ENCODE measurements at regions not wholly inside any gene's neighbourhood (a gene's known extent, or its start where the extent isn't known, plus 50 kb on each side); places are given as distances from the start of the nearest gene placed in this dataset.
A peak's percentile ranks its signal among the peaks of the same experiment; 100 is the strongest.

DNA sequence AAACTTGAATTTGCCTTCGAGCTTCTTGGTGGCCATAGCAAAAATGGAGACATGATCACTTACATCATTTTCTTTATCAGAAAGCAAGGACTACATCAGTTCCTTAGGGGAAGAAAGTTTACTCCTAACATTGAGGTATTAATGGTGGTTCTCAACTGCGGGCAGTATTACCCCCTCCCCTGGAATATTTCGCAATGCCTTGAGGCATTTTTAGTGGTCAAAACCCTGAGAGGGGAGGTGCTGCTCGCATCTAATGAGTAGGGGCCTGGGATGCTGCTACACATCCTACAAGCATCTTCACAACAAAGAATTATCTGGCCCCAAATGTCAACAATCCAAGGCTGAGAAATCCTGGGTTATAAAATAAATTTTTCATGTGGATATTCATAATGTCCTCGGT, 222.2 kb upstream of the TSHZ2 start:
- dilution Hi-C loops (cut with HindIII; ENCODE audit: low sequenced_read_pairs, unreplicated experiment): no loop called here
- Histone ChIP-seq H3K27ac (ENCODE audit: insufficient read depth, low read length) (no peak overlapping the region), H3K9me1 (ENCODE audit: insufficient read depth, low read length) (no peaks in the 10 kb centered on the region), H3K9me3 (ENCODE audit: control insufficient read depth, insufficient read depth, low read length) (no peaks in the 10 kb centered on the region), H3K23ac (ENCODE audit: low read depth, low read length) (no peak overlapping the region), H4K91ac (ENCODE audit: insufficient read depth, low read depth, low read length) (no peak overlapping the region), H2BK15ac (ENCODE audit: low read depth, low read length) (no peak overlapping the region), H4K5ac (ENCODE audit: low read depth, low read length) (no peak overlapping the region), H3K4me2 (ENCODE audit: low read depth, low read length) (no peak overlapping the region), H3K36me3 (ENCODE audit: control insufficient read depth, insufficient read depth, low read length) (no peaks in the 10 kb centered on the region), H3K79me1 (ENCODE audit: low read depth in 1 of 2, low read length in 2 of 2) (no peaks in the 10 kb centered on the region), H2BK20ac (ENCODE audit: low read depth, low read length) (no peak overlapping the region), H2BK120ac (ENCODE audit: low read depth, low read length) (no peak overlapping the region), H4K8ac (ENCODE audit: low read depth in 2 of 2, low read length in 2 of 2) (no peak overlapping the region), H2BK5ac (ENCODE audit: low read depth, low read length, poor library complexity, severe bottlenecking) (no peak overlapping the region), H3K14ac (replicated peaks; ENCODE audit: low read depth, low read length) (no peak overlapping the region), H3K4ac (ENCODE audit: low read depth, low read length) (no peak overlapping the region), H2AK9ac (replicated peaks; ENCODE audit: low read depth, low read length, poor library complexity) (no peak overlapping the region), H3K4me3 (ENCODE audit: insufficient read depth, low read depth, low read length) (no peak overlapping the region), H3K9ac (ENCODE audit: low read depth, low read length) (no peak overlapping the region), H3K18ac (ENCODE audit: low read depth, low read length) (no peak overlapping the region), H2AK5ac (ENCODE audit: low read depth, low read length) (no peak overlapping the region), H3K56ac (ENCODE audit: extremely low read depth, insufficient read depth, low read length) (no peak overlapping the region), H3K27me3 (ENCODE audit: control insufficient read depth, insufficient read depth, low read length) (no peaks in the 10 kb centered on the region), H4K20me1 (ENCODE audit: insufficient read depth, low read length) (no peaks in the 10 kb centered on the region), H3K4me1 (ENCODE audit: control insufficient read depth, insufficient read depth, low read length) (no peaks in the 10 kb centered on the region), H2AFZ (replicated peaks; ENCODE audit: low read length, poor library complexity) (no peak overlapping the region)
- ATAC-seq (ENCODE audit: low read depth): no peak
- in situ Hi-C loops (cut with MboI; ENCODE audit: low sequenced_read_pairs): no loop called here
- ChIA-PET CTCF (no interaction called here), POLR2A (ENCODE audit: unreplicated experiment) (no interaction called here)
- intact Hi-C loops (cut with micrococcal nuclease): no loop called here
- WGBS, 2 experiments (ENCODE audit: extremely low coverage in 2 of 2, insufficient read length in 1 of 2): no CpG with 5 or more reads among the region's 5 CpGs
- no peak for TF ChIP-seq NFE2L2 (IDR thresholded peaks at IDR 0.05; ENCODE audit: low read depth, low read length)
- TF ChIP-seq CEBPB (IDR thresholded peaks at IDR 0.05; ENCODE audit: low read depth, low read length): peak; percentile 42
- TF ChIP-seq, protein P1, sequence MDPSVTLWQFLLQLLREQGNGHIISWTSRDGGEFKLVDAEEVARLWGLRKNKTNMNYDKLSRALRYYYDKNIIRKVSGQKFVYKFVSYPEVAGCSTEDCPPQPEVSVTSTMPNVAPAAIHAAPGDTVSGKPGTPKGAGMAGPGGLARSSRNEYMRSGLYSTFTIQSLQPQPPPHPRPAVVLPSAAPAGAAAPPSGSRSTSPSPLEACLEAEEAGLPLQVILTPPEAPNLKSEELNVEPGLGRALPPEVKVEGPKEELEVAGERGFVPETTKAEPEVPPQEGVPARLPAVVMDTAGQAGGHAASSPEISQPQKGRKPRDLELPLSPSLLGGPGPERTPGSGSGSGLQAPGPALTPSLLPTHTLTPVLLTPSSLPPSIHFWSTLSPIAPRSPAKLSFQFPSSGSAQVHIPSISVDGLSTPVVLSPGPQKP (IDR thresholded peaks at IDR 0.05; ENCODE audit: borderline replicate concordance, low read depth, low read length): no peak
- BruUV-seq (replicated peaks): no TSS peak
- no peak for DNase-seq

All from IMR-90 (cell line).